GM12891 (cell line): ENCODE measurements at regions not wholly inside any gene's neighbourhood (a gene's known extent, or its start where the extent isn't known, plus 50 kb on each side); places are given as distances from the start of the nearest gene placed in this dataset.

Source experiments
- POLR2AphosphoS5 ChIP-seq: IDR thresholded peaks from 2 replicates; pipeline ENCODE4 v1.6.1; 2011; ENCODE audit warnings: low read depth, low read length, control low read depth
- POU2F2 ChIP-seq: IDR thresholded peaks from 2 replicates; pipeline ENCODE4 v1.6.1; 2011; ENCODE audit warnings: low read depth, mild to moderate bottlenecking, control low read depth, low read length, moderate library complexity
- SPI1 ChIP-seq: IDR thresholded peaks from 2 replicates; pipeline ENCODE4 v1.6.1; 2011; ENCODE audit warnings: low read depth, low read length, control low read depth
- TAF1 ChIP-seq: IDR thresholded peaks from 2 replicates; pipeline ENCODE4 v1.6.1; 2011; ENCODE audit warnings: low read depth, low read length, control low read depth

DNA sequence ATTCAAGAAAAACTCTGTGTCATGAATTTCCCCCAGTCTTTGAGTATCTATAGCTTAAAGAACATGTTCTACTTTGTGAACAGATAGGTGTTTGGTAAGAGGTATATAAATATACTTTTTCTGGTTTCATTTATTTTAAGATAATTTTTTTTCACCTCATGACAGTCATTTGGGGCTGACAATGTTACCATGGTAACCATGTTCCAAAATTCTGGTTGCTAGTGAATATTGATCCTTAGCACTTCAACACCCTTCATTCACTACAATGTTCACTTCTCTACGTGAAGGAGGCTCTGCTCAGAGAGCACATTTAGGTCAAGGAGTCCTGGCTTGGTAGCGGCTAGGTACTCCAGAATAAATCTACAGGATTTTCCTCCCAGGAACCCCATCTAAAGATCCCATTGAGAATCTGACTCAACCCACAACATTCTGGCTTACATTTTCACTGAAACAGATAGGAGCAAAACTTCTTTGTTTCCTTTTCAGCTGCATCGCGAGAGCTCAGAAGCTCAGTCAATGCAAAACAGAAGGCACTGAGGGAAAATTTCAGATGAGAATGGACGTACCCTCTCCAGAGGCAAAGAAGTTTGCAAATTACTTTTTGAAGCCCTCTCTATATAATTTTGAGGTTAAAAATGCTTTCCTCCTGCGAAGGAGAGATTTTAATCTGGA, 93.6 kb downstream of the ARF6 start:
- TF ChIP-seq SPI1: no peak
- no peak for TF ChIP-seq POLR2AphosphoS5
- no peak for TF ChIP-seq TAF1
- no peak for TF ChIP-seq POU2F2
